ENCODE measurements at regions not wholly inside any gene's neighbourhood (a gene's known extent, or its start where the extent isn't known, plus 50 kb on each side); places are given as distances from the start of the nearest gene placed in this dataset.
A peak's percentile ranks its signal among the peaks of the same experiment; 100 is the strongest.

GRCh38 chr18:43543236-43543635 is 265.9 kb upstream of the SYT4 start:
- no peak overlapping the region for H3K27ac ChIP-seq
- TF ChIP-seq ZFX (IDR thresholded peaks at IDR 0.05; ENCODE audit: borderline replicate concordance) (no peak), CTCF (IDR thresholded peaks at IDR 0.05) (no peak)

GRCh38 chr18:43547456-43547855 is 270.2 kb upstream of the SYT4 start:
- H3K27ac ChIP-seq: no peak overlapping the region
- TF ChIP-seq CTCF (IDR thresholded peaks at IDR 0.05) (no peak), ZFX (IDR thresholded peaks at IDR 0.05; ENCODE audit: borderline replicate concordance) (no peak)

- TF ChIP-seq ZFX (IDR thresholded peaks at IDR 0.05; ENCODE audit: borderline replicate concordance) (no peak), CTCF (IDR thresholded peaks at IDR 0.05) (no peak)
- H3K27ac ChIP-seq: no peak overlapping the region
Measured at GRCh38 chr18:43559507-43559906, 282.2 kb upstream of the SYT4 start.

GRCh38 chr18:43563780-43564179 is 286.5 kb upstream of the SYT4 start:
- H3K27ac ChIP-seq: no peak overlapping the region
- TF ChIP-seq CTCF (IDR thresholded peaks at IDR 0.05) (peak; percentile 72), ZFX (IDR thresholded peaks at IDR 0.05; ENCODE audit: borderline replicate concordance) (no peak)

GRCh38 chr18:43570593-43570992 is 293.3 kb upstream of the SYT4 start:
- no peak for TF ChIP-seq CTCF (IDR thresholded peaks at IDR 0.05)
- TF ChIP-seq ZFX (IDR thresholded peaks at IDR 0.05; ENCODE audit: borderline replicate concordance): no peak
- no peak overlapping the region for H3K27ac ChIP-seq

GRCh38 chr18:43571078-43571689 is 293.9 kb upstream of the SYT4 start:
- no peak overlapping the region for H3K27ac ChIP-seq
- TF ChIP-seq ZFX (IDR thresholded peaks at IDR 0.05; ENCODE audit: borderline replicate concordance) (no peak), CTCF (IDR thresholded peaks at IDR 0.05) (peak; percentile 83)

- TF ChIP-seq CTCF (IDR thresholded peaks at IDR 0.05) (no peak), ZFX (IDR thresholded peaks at IDR 0.05; ENCODE audit: borderline replicate concordance) (no peak)
- H3K27ac ChIP-seq: no peak overlapping the region
Measured at GRCh38 chr18:43572163-43572562, 294.9 kb upstream of the SYT4 start.
